ENCODE measurements at regions not wholly inside any gene's neighbourhood (a gene's known extent, or its start where the extent isn't known, plus 50 kb on each side); places are given as distances from the start of the nearest gene placed in this dataset.
A peak's percentile ranks its signal among the peaks of the same experiment; 100 is the strongest.
"Not testable (repeated sequence)": the region's sequence is repeated elsewhere in the genome, so short reads cannot be mapped to it uniquely, and the experiment has no call there.

DNA sequence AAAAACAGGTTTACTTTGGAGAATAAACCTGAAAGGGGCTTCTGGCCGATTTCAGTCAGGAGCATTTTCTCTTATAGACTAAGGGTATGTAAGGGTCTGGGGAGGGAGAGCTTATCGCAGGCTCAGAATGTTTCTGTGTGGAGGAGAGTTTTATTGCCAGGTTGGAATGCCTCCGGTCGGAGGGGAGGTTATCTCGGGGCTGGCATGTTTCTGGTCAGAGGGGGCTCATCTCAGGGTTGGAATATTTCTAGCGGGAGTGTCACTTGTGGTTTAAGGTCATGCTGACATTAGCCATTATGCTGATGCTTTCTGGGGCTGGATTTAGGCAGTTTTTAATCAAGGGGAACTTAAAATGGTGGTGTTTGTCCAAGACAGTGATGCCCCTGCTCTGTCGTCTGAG lies 333.6 kb downstream of the METTL4 start:
- no peak for DNase-seq (ENCODE audit: low spot score)

DNA sequence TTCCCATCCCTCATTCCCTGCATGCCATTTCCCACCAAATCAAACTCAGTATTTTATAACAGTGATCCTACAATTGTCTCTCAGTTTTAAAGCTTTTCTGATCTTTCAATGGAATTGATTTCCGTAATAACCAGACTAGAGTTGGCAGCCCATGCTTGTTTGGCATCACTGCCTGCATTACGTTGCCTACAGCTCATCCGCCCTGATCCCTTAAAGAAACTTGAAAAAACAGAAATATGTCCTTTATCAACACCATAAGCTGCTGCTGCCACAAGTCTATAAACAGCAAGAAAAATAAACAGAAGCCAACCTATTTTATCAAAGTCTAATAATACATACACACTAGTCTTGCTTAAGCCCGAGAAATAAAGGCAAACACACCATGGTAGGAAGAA lies 331.0 kb downstream of the METTL4 start:
- DNase-seq (ENCODE audit: low spot score): no peak

DNA sequence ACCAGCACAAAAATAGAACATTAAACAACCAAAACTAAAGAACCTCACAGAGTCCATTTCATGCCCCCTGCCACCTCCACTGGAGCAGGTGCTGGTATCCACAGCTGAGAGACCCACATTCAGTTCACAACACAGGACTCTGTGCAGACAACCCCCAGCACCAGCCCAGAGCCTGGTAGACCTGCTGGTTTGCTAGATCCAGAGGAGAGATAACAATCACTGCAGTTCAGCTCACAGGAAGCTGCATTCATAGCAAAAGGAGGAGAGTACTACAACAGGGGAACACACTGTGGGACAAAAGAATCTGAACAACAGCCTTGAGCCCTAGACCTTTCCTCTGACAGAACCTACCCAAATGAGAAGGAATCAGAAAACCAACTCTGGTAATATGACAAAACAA lies 326.7 kb downstream of the METTL4 start:
- DNase-seq (ENCODE audit: low spot score): no peak

DNA sequence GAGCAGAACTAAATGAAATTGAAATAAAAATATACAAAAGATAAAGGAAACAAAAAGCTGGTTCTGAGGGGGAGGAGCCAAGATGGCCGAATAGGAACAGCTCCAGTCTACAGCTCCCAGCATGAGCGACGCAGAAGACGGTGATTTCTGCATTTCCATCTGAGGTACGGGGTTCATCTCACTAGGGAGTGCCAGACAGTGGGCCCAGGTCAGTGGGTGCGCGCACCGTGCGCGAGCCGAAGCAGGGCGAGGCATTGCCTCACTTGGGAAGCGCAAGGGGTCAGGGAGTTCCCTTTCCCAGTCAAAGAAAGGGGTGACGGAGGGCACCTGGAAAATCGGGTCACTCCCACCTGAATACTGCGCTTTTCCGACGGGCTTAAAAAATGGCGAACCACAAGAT lies 324.2 kb downstream of the METTL4 start:
- DNase-seq (ENCODE audit: low spot score): not testable (repeated sequence)

DNA sequence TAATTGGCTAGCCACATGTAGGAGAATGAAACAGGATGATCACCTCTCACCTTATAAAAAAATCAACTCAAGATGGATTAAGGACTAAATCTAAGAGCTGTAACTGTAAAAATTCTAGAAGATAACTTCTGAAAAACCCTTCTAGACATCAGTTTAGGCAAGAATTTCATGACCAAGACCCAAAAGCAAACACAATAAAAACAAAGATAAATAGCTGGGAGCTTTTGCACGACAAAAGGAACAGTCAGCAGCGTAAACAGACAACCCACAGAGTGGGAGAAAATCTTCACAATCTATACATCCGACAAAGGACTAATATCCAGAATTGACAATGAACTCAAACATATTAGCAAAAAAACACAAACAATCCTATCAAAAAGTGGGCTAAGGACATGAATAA lies 316.3 kb downstream of the METTL4 start:
- no peak for DNase-seq (ENCODE audit: low spot score)

DNA sequence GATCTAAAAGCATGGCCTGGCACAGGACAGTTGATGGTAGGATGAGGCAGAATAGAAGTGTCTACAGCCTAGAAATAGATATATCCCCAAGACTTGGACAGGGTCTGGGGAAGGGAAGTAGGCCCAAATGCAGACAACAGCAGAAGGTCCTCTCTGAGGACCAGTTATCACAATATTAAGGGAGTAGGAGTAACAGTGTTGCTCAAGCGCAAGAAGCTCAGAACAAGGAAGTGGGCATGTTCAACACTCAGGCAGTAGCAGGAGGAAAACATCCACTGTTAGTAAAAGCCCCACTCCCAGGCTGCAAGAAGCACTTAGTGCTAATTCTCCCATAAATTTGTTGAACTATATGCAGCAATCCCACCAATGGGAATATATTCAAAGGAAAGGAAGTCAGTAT lies 314.7 kb downstream of the METTL4 start:
- no peak for DNase-seq (ENCODE audit: low spot score)

DNA sequence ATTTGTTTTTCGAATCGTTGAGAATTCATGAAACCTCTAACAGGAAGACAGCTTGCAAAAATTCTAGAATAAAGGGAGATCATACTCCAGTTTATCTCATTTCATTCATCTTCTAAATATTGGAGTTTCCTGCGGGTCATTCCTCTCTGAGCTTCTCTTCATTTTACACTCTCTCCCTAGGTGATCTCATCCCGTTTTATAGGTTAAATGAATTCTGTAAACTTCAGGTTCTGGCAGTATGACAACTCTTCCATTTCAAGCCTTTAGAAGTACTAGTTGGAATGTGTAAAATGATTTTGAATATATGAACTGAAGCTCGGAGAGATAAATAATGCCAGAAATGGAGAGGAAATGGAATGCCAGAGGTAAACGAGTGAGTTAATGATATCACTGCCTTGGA lies 312.4 kb downstream of the METTL4 start:
- DNase-seq (ENCODE audit: low spot score): no peak

DNA sequence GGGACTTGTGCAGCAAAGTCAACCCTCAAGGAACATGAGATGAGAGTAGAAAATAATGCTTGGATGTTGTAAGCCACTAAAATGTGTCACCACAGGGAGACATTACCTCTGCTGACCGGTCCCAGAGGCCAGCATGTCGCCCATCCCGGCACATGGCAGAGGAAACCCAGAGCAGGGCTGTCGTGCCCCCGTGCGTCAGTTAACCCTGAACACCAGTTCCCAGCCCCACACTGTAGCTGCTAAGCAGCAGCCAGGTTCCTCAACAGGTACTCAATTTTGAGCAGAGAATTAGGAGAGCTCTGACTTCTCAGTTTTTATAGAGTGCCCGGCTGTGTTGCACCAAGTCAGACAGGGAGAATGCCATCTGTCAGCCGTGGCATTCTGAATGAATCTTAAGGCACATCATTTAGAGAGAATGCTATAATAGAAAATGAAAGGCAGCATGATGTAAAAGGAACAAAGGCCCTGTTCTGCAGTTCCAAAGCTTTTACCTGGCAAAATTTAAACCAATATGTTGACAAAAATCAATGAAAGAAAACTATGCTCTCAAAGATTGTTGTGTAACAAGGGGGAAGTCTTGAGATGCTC lies 307.9 kb downstream of the METTL4 start:
- no peak for DNase-seq (ENCODE audit: low spot score)

DNA sequence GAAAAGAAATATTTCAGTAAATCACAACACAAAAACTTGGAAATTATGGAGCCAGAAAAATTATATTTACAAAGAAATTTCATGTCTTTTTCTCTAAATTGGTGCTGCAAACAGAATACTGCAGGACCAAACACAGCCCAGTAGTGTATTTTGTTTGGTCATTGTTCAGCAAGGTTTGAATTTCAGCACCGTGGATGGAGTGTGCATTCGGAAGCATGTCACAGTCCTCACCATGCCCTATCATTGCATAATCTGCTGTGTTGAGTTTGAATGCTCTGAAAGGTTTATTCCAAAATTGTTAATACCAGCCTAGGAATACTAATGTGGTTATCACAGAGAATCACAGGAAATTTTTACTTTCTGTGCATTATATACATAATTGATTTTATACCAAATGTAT lies 296.7 kb downstream of the METTL4 start:
- DNase-seq (ENCODE audit: low spot score): no peak

DNA sequence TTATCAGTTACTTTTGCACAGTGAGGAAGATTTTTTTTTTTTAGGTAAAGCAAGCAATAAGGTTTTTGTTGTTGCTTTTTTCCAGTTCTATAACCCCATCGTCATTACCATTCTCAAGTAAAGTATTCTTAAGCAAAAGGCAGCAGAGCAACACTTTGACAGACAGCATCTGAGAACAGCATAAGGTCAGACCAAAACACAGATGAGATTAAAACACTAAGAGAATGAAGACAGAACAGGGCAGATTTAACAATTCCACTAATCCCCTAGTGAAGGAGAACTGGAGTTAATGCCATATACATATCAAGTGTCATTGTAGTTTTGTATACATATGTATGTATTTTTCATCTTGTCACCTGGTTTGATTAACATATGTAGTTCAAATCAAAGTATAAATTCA lies 290.2 kb downstream of the METTL4 start:
- no peak for DNase-seq (ENCODE audit: low spot score)

DNA sequence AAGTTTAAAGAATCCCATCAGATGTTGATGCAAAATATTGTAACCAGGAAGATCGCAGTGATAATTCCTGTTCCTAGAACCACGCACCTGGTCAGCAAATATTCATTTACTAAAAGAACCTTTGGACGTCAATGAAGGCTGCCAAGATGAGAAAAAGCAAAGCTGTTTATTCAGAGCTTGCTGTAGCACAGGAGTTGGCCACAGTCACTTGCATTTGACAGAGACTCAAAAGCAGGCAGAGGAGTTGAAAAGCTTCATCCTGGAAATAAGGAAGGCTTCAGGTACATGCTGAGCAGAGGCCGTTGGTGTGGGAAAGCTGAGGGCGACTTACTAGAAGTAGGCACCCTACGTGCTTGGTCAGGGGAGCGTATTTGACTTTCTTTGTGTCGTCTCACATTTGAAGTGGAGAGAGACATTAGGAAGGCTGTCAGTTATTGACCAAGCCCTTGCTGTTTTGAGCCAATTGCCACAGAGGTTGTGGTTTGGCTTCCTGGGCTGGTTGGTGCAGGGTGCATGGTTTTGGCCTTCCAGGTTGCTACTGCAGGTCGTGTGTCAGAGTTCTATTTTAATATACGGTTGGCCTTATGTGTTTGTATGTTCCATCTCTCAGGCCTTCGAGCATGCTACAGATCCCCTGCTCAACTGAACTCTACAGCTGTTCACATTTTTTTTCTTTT lies 289.6 kb downstream of the METTL4 start:
- no peak for DNase-seq (ENCODE audit: low spot score)

DNA sequence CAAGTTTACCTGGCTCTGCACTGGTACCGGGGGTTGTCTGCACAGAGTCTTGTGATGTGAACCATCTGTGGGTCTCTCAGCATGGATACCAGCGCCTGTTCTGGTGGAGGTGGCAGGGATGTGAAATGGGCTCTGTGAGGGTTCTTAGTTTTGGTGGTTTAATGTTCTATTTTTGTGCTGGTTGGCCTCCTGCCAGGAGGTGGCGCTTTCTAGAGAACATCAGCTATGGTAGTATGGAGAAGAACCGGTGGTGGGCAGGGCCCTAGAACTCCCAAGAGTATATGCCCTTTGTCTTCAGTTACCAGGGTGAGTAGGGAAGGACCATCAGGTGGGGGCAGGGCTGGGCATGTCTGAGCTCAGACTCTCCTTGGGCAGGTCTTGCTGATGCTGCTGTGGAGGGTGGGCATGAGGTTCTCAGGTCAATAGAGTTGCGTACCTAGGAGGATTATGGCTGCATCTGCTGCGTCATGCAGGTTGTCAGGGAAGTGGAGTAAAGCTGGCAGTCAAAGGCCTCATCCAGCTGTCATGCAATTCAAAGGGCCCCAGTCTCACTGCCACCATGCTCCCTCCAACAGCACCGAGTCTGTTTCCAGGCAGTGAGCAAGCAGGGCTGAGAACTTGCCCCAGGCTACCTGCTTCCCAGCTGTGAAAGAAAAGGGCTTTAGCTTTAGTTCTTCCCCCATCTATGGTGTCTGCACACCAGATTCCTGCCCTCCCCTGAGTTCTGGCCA lies 278.0 kb downstream of the METTL4 start:
- no peak for DNase-seq (ENCODE audit: low spot score)

DNA sequence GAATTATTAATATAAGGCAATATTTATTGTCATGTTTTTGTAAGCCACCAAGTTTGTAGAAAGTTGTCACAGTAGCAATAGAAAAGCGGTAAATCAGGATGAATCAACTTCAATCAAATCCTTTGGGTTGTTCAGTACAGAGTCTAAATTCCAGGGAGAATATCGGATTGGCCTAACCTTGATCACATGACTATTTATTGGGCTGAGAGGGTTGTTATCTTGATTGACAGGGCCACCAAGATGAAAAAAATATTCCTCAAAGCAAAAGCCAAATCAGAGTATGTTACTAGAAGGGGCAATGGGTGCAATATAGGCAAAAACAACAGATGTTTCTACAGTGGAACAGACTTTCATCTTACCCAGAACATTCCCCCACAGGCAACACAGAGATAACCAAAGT lies 270.0 kb downstream of the METTL4 start:
- DNase-seq (ENCODE audit: low spot score): no peak

DNA sequence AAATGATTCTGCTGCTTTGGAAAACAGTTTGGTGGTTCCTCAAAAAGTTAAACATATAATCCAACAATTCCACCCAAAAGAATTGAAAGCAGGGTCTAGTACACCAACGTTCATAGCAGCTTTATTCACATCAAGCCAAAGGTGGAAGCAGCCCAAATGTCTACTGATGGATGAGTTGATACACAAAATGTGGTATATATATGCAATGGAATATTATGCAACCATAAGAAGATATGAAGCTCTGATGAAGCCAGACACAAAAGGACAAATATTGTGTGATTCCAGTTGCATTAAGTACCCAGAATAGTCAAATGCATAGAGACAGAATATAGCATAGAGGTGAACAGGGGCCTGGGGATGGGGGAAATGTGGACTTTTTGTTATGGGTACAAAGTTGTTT lies 269.3 kb downstream of the METTL4 start:
- no peak for DNase-seq (ENCODE audit: low spot score)

DNA sequence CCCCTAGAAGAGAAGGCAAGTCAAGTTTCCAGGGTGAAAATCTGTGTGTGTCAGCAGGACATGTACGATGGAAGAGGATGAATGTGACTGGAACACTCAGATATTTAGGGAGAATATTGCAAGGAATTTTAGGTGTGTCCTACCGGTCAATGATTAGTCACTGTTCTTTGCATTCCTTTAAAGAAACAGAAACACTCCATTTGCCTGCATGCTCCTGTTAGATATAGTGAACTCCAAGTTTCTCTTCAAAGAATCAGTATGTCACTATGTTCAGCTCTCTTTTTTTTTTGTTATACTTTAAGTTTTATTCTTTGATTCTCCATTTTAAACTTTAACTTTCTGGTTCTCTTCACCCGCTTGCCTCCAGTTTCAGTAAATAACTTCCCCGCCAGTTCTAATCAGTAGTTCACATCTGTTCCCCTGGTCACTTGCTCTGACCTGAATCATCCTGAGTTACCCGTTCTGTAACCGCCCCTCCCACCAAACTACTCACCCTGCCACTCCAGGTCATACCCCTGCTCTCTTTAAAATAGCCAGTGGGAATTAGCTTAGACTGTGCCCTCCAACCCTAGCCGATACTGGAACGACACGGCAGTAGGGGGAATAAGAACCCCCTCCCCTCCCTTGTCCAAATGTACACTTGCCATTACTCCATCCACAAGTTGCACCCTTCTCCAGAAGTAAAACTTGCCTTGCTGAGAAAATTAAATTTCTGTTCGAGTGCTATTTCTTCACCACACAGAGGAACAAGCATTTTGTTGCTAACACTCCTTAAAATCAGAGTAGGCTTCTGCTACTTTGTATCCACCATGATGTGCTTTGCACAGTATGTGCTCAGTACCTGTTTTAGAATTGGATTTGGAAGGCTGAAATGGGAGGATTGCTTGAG lies 268.4 kb downstream of the METTL4 start:
- peak; percentile 15 for DNase-seq (ENCODE audit: low spot score)

DNA sequence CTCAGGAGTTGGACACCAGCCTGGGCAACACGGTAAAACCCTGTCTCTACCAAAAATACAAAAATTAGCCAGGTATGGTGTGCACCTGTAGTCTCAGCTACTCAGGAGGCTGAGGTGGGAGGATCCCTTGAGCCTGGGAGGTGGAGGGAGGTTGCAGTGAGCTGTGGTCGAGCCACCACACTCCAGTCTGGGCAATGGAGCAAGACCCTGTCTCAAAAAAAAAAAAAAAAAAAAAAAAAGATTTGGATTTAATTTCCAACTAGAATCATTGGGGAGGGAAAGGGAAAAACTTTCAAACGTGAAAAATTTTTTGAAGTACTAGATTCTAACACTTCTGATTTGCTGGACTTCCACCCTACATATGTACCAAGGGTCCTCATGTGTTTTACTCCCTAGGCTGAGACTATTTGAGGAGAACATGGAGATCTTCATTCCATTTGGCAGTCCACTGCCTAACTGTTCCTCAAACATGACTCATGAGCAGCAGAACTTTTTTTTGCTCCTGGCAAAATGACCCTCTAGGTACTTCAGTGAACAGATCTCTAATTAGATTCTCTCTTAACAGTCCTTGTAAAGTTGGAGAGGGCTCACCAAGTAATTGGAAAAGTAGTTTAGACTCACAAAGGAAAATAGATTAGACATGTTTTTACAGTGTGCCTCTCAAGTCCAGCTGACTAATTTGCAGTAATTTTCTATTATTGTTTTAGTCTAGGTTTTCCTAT lies 267.6 kb downstream of the METTL4 start:
- DNase-seq (ENCODE audit: low spot score): no peak

DNA sequence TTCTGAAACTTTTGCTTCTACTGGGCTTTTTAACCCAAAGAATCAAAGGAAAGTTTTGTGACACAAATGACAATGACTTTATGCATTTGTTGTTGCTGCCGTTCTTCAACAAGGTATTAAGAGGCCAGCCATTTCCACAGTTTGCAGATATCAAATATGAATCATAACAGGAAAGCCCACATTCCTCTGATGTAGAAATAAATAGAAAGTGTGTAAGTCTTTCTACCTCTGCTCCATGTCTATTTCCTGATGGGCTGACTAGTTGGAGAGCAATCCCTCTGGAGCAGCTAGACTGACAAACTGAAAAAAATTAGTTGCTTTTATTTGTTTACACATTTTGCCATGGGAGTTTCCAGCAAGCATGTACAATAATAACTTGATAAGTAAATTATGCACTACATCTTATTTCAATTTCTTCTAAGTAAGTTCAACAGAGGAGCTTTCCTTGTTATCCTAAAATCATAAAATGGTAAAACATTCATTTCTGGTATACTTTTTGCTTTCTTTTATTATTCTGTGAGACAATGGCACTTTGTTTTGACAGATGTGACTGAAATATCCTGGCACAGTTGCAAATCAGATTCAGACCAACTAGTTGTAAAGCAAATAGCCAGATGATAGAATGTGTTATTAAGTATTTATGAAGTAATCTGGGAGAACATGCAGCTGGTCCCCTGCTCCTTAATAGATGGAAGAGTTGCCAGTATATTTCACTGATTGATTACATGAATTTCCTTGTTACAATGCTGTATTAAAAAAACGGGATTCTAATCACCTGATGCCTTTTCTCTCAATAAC lies 266.7 kb downstream of the METTL4 start:
- DNase-seq (ENCODE audit: low spot score): no peak

DNA sequence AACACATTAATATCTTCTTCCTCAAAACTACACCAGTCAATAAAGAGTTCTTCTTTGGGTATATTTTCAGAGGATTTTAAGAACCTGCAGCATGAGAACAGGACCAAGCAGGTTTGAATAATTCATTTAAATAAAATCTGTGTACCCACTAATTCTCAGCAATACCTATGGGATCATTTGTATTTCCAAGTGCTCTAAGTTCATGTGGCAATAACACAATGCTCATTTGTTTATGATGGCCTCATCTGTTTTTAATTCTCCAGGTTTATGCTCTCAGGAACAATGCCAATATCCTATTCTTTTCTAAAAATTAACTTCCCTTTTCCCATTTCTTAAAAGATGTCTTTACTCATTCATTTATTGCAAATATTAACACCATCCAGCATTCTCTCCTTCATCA lies 264.7 kb downstream of the METTL4 start:
- no peak for DNase-seq (ENCODE audit: low spot score)

DNA sequence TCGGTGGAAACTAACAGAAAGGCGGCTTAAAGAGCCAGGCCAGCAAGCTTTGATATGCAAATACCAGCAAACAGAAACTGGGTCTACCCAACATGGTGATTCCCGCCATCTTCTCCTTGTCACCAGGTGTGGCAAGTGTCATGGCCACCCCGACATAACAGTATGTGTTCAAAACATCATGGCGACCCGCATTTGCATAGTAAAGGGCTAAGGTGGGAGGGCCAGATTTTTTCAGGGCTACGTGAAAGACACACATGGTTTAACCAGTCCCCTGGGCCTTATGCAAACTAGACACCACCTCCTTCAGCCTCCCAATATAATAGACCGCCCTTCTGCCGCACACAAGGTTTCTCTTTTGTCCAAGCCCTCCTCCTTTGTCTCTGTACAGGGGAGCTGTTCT lies 260.4 kb downstream of the METTL4 start:
- DNase-seq (ENCODE audit: low spot score): no peak

DNA sequence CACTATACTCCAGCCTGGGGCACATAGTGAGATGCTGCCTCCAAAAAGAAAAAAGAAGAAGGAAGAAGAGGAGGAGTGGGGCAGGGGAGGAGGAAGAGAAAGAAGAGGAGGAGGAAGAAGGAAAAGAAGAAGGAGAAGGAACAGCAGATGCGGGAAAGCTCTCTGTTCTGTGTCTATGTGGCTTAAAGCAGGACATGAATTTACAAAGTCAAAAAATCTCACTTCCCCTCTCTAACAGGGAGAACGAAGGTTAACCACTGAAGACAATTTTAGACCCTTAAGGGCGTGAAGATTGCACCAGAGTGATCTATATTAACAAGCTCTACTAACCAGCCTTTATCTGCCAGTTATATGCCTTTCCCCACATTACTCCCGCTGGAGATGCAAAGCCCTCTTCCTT lies 258.9 kb downstream of the METTL4 start:
- DNase-seq (ENCODE audit: low spot score): no peak

DNA sequence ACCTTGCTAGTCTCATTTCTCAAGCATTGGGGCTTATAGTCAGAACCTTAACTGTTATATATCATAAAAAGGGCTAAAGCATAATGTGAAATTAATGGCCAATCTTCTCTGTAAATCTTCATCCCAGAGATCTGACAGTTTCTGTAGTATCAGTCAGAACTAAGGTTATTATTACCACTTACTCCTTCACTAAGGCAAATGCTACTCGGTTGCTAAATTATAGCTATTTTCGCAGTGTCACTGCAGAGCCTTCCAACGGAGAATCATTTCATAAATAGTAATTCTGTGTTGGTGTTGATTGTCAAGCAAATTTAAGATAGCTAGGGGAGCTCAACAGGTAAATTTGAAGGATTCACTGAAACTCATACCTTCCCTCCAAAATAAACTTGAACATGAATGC lies 258.0 kb downstream of the METTL4 start:
- DNase-seq (ENCODE audit: low spot score): no peak
